ENCODE measurements at regions not wholly inside any gene's neighbourhood (a gene's known extent, or its start where the extent isn't known, plus 50 kb on each side); places are given as distances from the start of the nearest gene placed in this dataset.
"Not testable (repeated sequence)": the region's sequence is repeated elsewhere in the genome, so short reads cannot be mapped to it uniquely, and the experiment has no call there.

- DNase-seq (ENCODE audit: low read depth): no peak
These were observed 410.8 kb upstream of the MCTP2 start for GRCh38 chr15:93820566-93820965.

- DNase-seq (ENCODE audit: low read depth): no peak
These were observed 411.5 kb upstream of the MCTP2 start for GRCh38 chr15:93819826-93820225.

- DNase-seq (ENCODE audit: low read depth): no peak
These were observed 414.5 kb upstream of the MCTP2 start for GRCh38 chr15:93816815-93817214.

- DNase-seq (ENCODE audit: low read depth): no peak
These were observed 420.1 kb upstream of the MCTP2 start for GRCh38 chr15:93811305-93811704.

GRCh38 chr15:93809516-93809915, 421.8 kb upstream of the MCTP2 start:
- DNase-seq (ENCODE audit: low read depth): no peak

GRCh38 chr15:93803421-93804152, 427.8 kb upstream of the MCTP2 start:
- no peak for DNase-seq (ENCODE audit: low read depth)

- no peak for DNase-seq (ENCODE audit: low read depth)
These were observed 430.2 kb upstream of the MCTP2 start for GRCh38 chr15:93801206-93801605.

- no peak for DNase-seq (ENCODE audit: low read depth)
These were observed 430.6 kb upstream of the MCTP2 start for GRCh38 chr15:93800805-93801204.

GRCh38 chr15:93789441-93789840, 441.9 kb upstream of the MCTP2 start:
- no peak for DNase-seq (ENCODE audit: low read depth)

GRCh38 chr15:93780073-93780472, 451.3 kb upstream of the MCTP2 start:
- no peak for DNase-seq (ENCODE audit: low read depth)

- no peak for DNase-seq (ENCODE audit: low read depth)
These were observed 452.0 kb upstream of the MCTP2 start for GRCh38 chr15:93779341-93779740.

GRCh38 chr15:93771196-93772030, 459.9 kb upstream of the MCTP2 start:
- DNase-seq (ENCODE audit: low read depth): no peak

GRCh38 chr15:93770788-93771187, 460.6 kb upstream of the MCTP2 start:
- no peak for DNase-seq (ENCODE audit: low read depth)

GRCh38 chr15:93762036-93762435, 469.3 kb upstream of the MCTP2 start:
- no peak for DNase-seq (ENCODE audit: low read depth)

GRCh38 chr15:93759629-93760028, 471.7 kb upstream of the MCTP2 start:
- DNase-seq (ENCODE audit: low read depth): no peak

- no peak for DNase-seq (ENCODE audit: low read depth)
These were observed 472.5 kb upstream of the MCTP2 start for GRCh38 chr15:93758824-93759223.

GRCh38 chr15:93748710-93749109, 482.7 kb upstream of the MCTP2 start:
- no peak for DNase-seq (ENCODE audit: low read depth)

- not testable (repeated sequence) for DNase-seq (ENCODE audit: low read depth)
These were observed 496.4 kb upstream of the MCTP2 start for GRCh38 chr15:93734976-93735375.

GRCh38 chr15:93730724-93731123, 500.6 kb upstream of the MCTP2 start:
- no peak for DNase-seq (ENCODE audit: low read depth)

- no peak for DNase-seq (ENCODE audit: low read depth)
These were observed 509.2 kb upstream of the MCTP2 start for GRCh38 chr15:93722165-93722564.

GRCh38 chr15:93720607-93721006, 510.8 kb upstream of the MCTP2 start:
- DNase-seq (ENCODE audit: low read depth): no peak

GRCh38 chr15:93719921-93720351, 511.4 kb upstream of the MCTP2 start:
- DNase-seq (ENCODE audit: low read depth): no peak

- DNase-seq (ENCODE audit: low read depth): no peak
These were observed 514.6 kb upstream of the MCTP2 start for GRCh38 chr15:93716615-93717231.
